Uterus (tissue), 3 donors: ENCODE measurements at regions not wholly inside any gene's neighbourhood (a gene's known extent, or its start where the extent isn't known, plus 50 kb on each side); places are given as distances from the start of the nearest gene placed in this dataset.

Experiments used
- DNase-seq, 2 donors: peaks; one replicate each; pipeline ENCODE4 v3.0.0-alpha.2; 2019 to 2020
- H3K27ac ChIP-seq, 2 donors: fragments of 200-600 bp; sonication (generic); 1 replicate in 1 of 2; 2 replicates in 1 of 2; pipeline ENCODE4 v1.5.1; 2016 to 2018
- H3K27me3 ChIP-seq, 2 donors: fragments of 200-600 bp; sonication (generic); one replicate each; pipeline ENCODE4 v1.5.1; 2018 to 2019; ENCODE audit warnings: control low read depth in 1 of 2
- H3K36me3 ChIP-seq, 2 donors: fragments of 200-600 bp; sonication (generic); one replicate each; pipeline ENCODE4 v1.5.1; 2019; ENCODE audit warnings: control low read depth in 1 of 2
- H3K4me1 ChIP-seq, 2 donors: fragments of 200-600 bp; sonication (generic); one replicate each; pipeline ENCODE4 v1.5.1; 2018 to 2019; ENCODE audit warnings: control low read depth in 1 of 2
- H3K4me3 ChIP-seq, 2 donors: fragments of 200-600 bp; sonication (generic); 1 replicate in 1 of 2; 2 replicates in 1 of 2; pipeline ENCODE4 v1.5.1; 2018 to 2019; ENCODE audit warnings: mild to moderate bottlenecking in 1 of 2
- H3K9me3 ChIP-seq, 2 donors: fragments of 200-600 bp; sonication (generic); one replicate each; pipeline ENCODE4 v1.5.1; 2019; ENCODE audit warnings: control low read depth in 1 of 2
- CTCF ChIP-seq, 4 experiments: fragments of 200-600 bp in 2 of 4; fragments of 450-650 bp in 2 of 4; sonication (generic) in 2 of 4; IDR thresholded peaks; one replicate each; pipeline ENCODE4 v1.5.1; 2016 to 2019; ENCODE audit warnings: antibody characterized with exemption in 4 of 4, mild to moderate bottlenecking in 2 of 4, moderate library complexity in 1 of 4
- POLR2A ChIP-seq, 2 donors: fragments of 450-650 bp; IDR thresholded peaks; one replicate each; pipeline ENCODE4 v1.6.1; 2016; ENCODE audit warnings: antibody characterized with exemption in 2 of 2, mild to moderate bottlenecking in 1 of 2, moderate library complexity in 1 of 2
- intact Hi-C: fragments of 100-400 bp; cut with DNase I; formaldehyde crosslinking; loops from one replicate; pipeline ENCODE4 v1.15.1; 2023; ENCODE audit warnings: low total_unique reads
- donor health status: DM: yes; HTN: yes; CAD: no.

- Histone ChIP-seq H3K4me1 (no peaks in the 10 kb centered on the region), H3K9me3 (no peaks in the 10 kb centered on the region), H3K27ac (no peak overlapping the region), H3K36me3 (no peaks in the 10 kb centered on the region), H3K27me3 (no peaks in the 10 kb centered on the region), H3K4me3 (no peak overlapping the region)
- no peak for DNase-seq
- intact Hi-C loops, result no loop called here
- TF ChIP-seq POLR2A (IDR thresholded peaks at IDR 0.05), result no peak
- no peak for TF ChIP-seq CTCF (IDR thresholded peaks at IDR 0.05)
These were observed 248.0 kb downstream of the DRD1 start for GRCh38 chr5:175195698-175196656.

GRCh38 chr5:175181331-175181730, 262.7 kb downstream of the DRD1 start:
- Histone ChIP-seq H3K4me1 (no peaks in the 10 kb centered on the region), H3K27me3 (no peaks in the 10 kb centered on the region), H3K27ac (no peak overlapping the region), H3K4me3 (no peak overlapping the region), H3K9me3 (no peaks in the 10 kb centered on the region), H3K36me3 (no peaks in the 10 kb centered on the region)
- intact Hi-C loops, result no loop called here
- DNase-seq, result no peak
- no peak for TF ChIP-seq CTCF (IDR thresholded peaks at IDR 0.05)
- TF ChIP-seq POLR2A (IDR thresholded peaks at IDR 0.05), result no peak

GRCh38 chr5:175170899-175171298, 273.1 kb downstream of the DRD1 start:
- TF ChIP-seq POLR2A (IDR thresholded peaks at IDR 0.05), result no peak
- TF ChIP-seq CTCF (IDR thresholded peaks at IDR 0.05), result no peak
- no peak overlapping the region for H3K4me3 ChIP-seq
- no peaks in the 10 kb centered on the region for H3K9me3 ChIP-seq
- H3K36me3 ChIP-seq, result no peaks in the 10 kb centered on the region
- intact Hi-C loops, result no loop called here
- no peaks in the 10 kb centered on the region for H3K27me3 ChIP-seq
- no peaks in the 10 kb centered on the region for H3K4me1 ChIP-seq
- no peak for DNase-seq
- H3K27ac ChIP-seq, result no peak overlapping the region

- no peaks in the 10 kb centered on the region for H3K27me3 ChIP-seq
- DNase-seq, result no peak
- H3K4me3 ChIP-seq, result no peak overlapping the region
- no peaks in the 10 kb centered on the region for H3K4me1 ChIP-seq
- H3K36me3 ChIP-seq, result no peaks in the 10 kb centered on the region
- no peak overlapping the region for H3K27ac ChIP-seq
- no peak for TF ChIP-seq POLR2A (IDR thresholded peaks at IDR 0.05)
- no peak for TF ChIP-seq CTCF (IDR thresholded peaks at IDR 0.05)
- no peaks in the 10 kb centered on the region for H3K9me3 ChIP-seq
- intact Hi-C loops, result no loop called here
These were observed 275.0 kb downstream of the DRD1 start for GRCh38 chr5:175168882-175169507.

- H3K4me1 ChIP-seq, result no peaks in the 10 kb centered on the region
- intact Hi-C loops, result no loop called here
These were observed 278.0 kb downstream of the DRD1 start for GRCh38 chr5:175166026-175166425.

More at GRCh38 chr5:175166026-175166425, 278.0 kb downstream of the DRD1 start:
- TF ChIP-seq POLR2A (IDR thresholded peaks at IDR 0.05) (no peak), CTCF (IDR thresholded peaks at IDR 0.05) (no peak)
- Histone ChIP-seq H3K27me3 (no peaks in the 10 kb centered on the region), H3K36me3 (no peaks in the 10 kb centered on the region), H3K9me3 (no peaks in the 10 kb centered on the region), H3K27ac (no peak overlapping the region), H3K4me3 (no peak overlapping the region)
- no peak for DNase-seq
